ENCODE measurements at regions not wholly inside any gene's neighbourhood (a gene's known extent, or its start where the extent isn't known, plus 50 kb on each side); places are given as distances from the start of the nearest gene placed in this dataset.

- TF ChIP-seq CTCF (IDR thresholded peaks at IDR 0.05) = no peak
- Histone ChIP-seq H4K20me1 (ENCODE audit: insufficient read depth, low read length) (no peaks in the 10 kb centered on the region), H3K27ac (ENCODE audit: low read depth in 1 of 2, low read length in 2 of 2) (no peak overlapping the region), H3K36me3 (replicated peaks in 1 of 2; ENCODE audit: control insufficient read depth in 1 of 2, insufficient read depth in 2 of 2, low read length in 2 of 2) (no peaks in the 10 kb centered on the region), H3K79me2 (ENCODE audit: insufficient read depth, low read length) (no peaks in the 10 kb centered on the region), H3K9ac (ENCODE audit: insufficient read depth, low read length, poor library complexity, severe bottlenecking) (no peak overlapping the region), H3K4me3 (replicated peaks in 1 of 3; ENCODE audit: low read depth in 2 of 3, low read length in 3 of 3) (no peak overlapping the region), H3K4me2 (replicated peaks; ENCODE audit: extremely low read depth, low read length, poor library complexity, severe bottlenecking) (no peak overlapping the region), H3K4me1 (ENCODE audit: control insufficient read depth in 1 of 2, insufficient read depth in 2 of 2, low read length in 2 of 2) (no peaks in the 10 kb centered on the region), H2AFZ (ENCODE audit: insufficient read depth, low read depth, low read length, poor library complexity, severe bottlenecking) (no peak overlapping the region), H3K9me3 (replicated peaks in 1 of 2; ENCODE audit: control insufficient read depth in 1 of 2, insufficient read depth in 1 of 2, low read length in 2 of 2) (no peaks in the 10 kb centered on the region), H3K27me3 (ENCODE audit: control insufficient read depth in 2 of 2, insufficient read depth in 2 of 2, low read length in 2 of 2) (no peaks in the 10 kb centered on the region)
- intact Hi-C loops (cut with micrococcal nuclease) = no loop called here
- Mint-ChIP-seq H3K4me1 (no peaks in the 10 kb centered on the region), H3K4me3 (no peak overlapping the region), H3K36me3 (no peaks in the 10 kb centered on the region), H3K9me3 (peaks cover 0 to 2% (median 0%) of the 10 kb centered on the region in 7 donors), H3K27me3 (ENCODE audit: low read depth in 3 of 3) (no peaks in the 10 kb centered on the region), H3K27ac (no peak overlapping the region)
- no peak for DNase-seq
- 100% methylated on average over 1 of the region's 3 CpGs for WGBS (ENCODE audit: insufficient coverage)
Observed at GRCh38 chr5:152456815-152457443, 51.9 kb upstream of the NMUR2 start.

GRCh38 chr5:152462021-152462721, 57.1 kb upstream of the NMUR2 start:
- no peak for DNase-seq
- Histone ChIP-seq H3K79me2 (ENCODE audit: insufficient read depth, low read length) (no peaks in the 10 kb centered on the region), H3K27ac (ENCODE audit: low read depth in 1 of 2, low read length in 2 of 2) (no peak overlapping the region), H2AFZ (ENCODE audit: insufficient read depth, low read depth, low read length, poor library complexity, severe bottlenecking) (no peak overlapping the region), H3K27me3 (ENCODE audit: control insufficient read depth in 2 of 2, insufficient read depth in 2 of 2, low read length in 2 of 2) (no peaks in the 10 kb centered on the region), H3K4me2 (replicated peaks; ENCODE audit: extremely low read depth, low read length, poor library complexity, severe bottlenecking) (no peak overlapping the region), H3K4me1 (ENCODE audit: control insufficient read depth in 1 of 2, insufficient read depth in 2 of 2, low read length in 2 of 2) (no peaks in the 10 kb centered on the region), H3K9ac (ENCODE audit: insufficient read depth, low read length, poor library complexity, severe bottlenecking) (no peak overlapping the region), H3K9me3 (replicated peaks in 1 of 2; ENCODE audit: control insufficient read depth in 1 of 2, insufficient read depth in 1 of 2, low read length in 2 of 2) (no peaks in the 10 kb centered on the region), H3K36me3 (replicated peaks in 1 of 2; ENCODE audit: control insufficient read depth in 1 of 2, insufficient read depth in 2 of 2, low read length in 2 of 2) (no peaks in the 10 kb centered on the region), H4K20me1 (ENCODE audit: insufficient read depth, low read length) (no peaks in the 10 kb centered on the region), H3K4me3 (replicated peaks in 1 of 3; ENCODE audit: low read depth in 2 of 3, low read length in 3 of 3) (no peak overlapping the region)
- Mint-ChIP-seq H3K27me3 (ENCODE audit: low read depth in 3 of 3) (no peaks in the 10 kb centered on the region), H3K27ac (no peak overlapping the region), H3K9me3 (peaks cover 0 to 2% (median 0%) of the 10 kb centered on the region in 7 donors), H3K4me1 (no peaks in the 10 kb centered on the region), H3K4me3 (no peak overlapping the region), H3K36me3 (no peaks in the 10 kb centered on the region)
- intact Hi-C loops (cut with micrococcal nuclease) = no loop called here
- 95% methylated on average over 2 of the region's 4 CpGs for WGBS (ENCODE audit: insufficient coverage)
- TF ChIP-seq CTCF (IDR thresholded peaks at IDR 0.05) = no peak
